ENCODE measurements at regions not wholly inside any gene's neighbourhood (a gene's known extent, or its start where the extent isn't known, plus 50 kb on each side); places are given as distances from the start of the nearest gene placed in this dataset.

GRCh38 chr7:62361-63116 lies 129.8 kb upstream of the FAM20C start:
- intact Hi-C loops (cut with micrococcal nuclease) (no loop called here), dilution Hi-C loops (cut with HindIII; ENCODE audit: low sequenced_read_pairs, unreplicated experiment) (no loop called here), in situ Hi-C loops (cut with MboI; ENCODE audit: low sequenced_read_pairs) (no loop called here)
- no peak overlapping the region for H2BK120ac ChIP-seq (ENCODE audit: low read depth, low read length)
- H3K9me1 ChIP-seq (ENCODE audit: insufficient read depth, low read length) = peaks cover 10% of the 10 kb centered on the region
- TF ChIP-seq CEBPB (IDR thresholded peaks at IDR 0.05; ENCODE audit: low read depth, low read length) (no peak), RCOR1 (IDR thresholded peaks at IDR 0.05; ENCODE audit: insufficient replicate concordance, low read length) (no peak), MAZ (IDR thresholded peaks at IDR 0.05; ENCODE audit: borderline replicate concordance, low read depth, low read length) (no peak), SMC3 (IDR thresholded peaks at IDR 0.05; ENCODE audit: low read depth, low read length) (no peak), POLR2A (IDR thresholded peaks at IDR 0.05; ENCODE audit: low read depth, low read length) (no peak), MAFK (IDR thresholded peaks at IDR 0.05; ENCODE audit: low read depth, low read length) (no peak), MXI1 (IDR thresholded peaks at IDR 0.05; ENCODE audit: borderline replicate concordance, low read depth, low read length) (no peak)
- TF ChIP-seq, protein P1, sequence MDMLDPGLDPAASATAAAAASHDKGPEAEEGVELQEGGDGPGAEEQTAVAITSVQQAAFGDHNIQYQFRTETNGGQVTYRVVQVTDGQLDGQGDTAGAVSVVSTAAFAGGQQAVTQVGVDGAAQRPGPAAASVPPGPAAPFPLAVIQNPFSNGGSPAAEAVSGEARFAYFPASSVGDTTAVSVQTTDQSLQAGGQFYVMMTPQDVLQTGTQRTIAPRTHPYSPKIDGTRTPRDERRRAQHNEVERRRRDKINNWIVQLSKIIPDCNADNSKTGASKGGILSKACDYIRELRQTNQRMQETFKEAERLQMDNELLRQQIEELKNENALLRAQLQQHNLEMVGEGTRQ (IDR thresholded peaks at IDR 0.05; ENCODE audit: low read depth, low read length) = no peak
- TF ChIP-seq, protein P2, sequence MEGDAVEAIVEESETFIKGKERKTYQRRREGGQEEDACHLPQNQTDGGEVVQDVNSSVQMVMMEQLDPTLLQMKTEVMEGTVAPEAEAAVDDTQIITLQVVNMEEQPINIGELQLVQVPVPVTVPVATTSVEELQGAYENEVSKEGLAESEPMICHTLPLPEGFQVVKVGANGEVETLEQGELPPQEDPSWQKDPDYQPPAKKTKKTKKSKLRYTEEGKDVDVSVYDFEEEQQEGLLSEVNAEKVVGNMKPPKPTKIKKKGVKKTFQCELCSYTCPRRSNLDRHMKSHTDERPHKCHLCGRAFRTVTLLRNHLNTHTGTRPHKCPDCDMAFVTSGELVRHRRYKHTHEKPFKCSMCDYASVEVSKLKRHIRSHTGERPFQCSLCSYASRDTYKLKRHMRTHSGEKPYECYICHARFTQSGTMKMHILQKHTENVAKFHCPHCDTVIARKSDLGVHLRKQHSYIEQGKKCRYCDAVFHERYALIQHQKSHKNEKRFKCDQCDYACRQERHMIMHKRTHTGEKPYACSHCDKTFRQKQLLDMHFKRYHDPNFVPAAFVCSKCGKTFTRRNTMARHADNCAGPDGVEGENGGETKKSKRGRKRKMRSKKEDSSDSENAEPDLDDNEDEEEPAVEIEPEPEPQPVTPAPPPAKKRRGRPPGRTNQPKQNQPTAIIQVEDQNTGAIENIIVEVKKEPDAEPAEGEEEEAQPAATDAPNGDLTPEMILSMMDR (conservative IDR thresholded peaks at IDR 0.05; ENCODE audit: low read depth, low read length) = no peak
- H3K4me3 ChIP-seq (ENCODE audit: insufficient read depth, low read depth, low read length) = no peak overlapping the region
- H3K27ac ChIP-seq (ENCODE audit: insufficient read depth, low read length) = no peak overlapping the region
- no peak overlapping the region for H3K23ac ChIP-seq (ENCODE audit: low read depth, low read length)
- H3K9ac ChIP-seq (ENCODE audit: low read depth, low read length) = no peak overlapping the region
- H4K91ac ChIP-seq (ENCODE audit: insufficient read depth, low read depth, low read length) = no peak overlapping the region
- no TSS peak for BruUV-seq (replicated peaks)
- H2AK9ac ChIP-seq (replicated peaks; ENCODE audit: low read depth, low read length, poor library complexity) = peak overlapping the region; percentile 35
- H4K8ac ChIP-seq (ENCODE audit: low read depth in 2 of 2, low read length in 2 of 2) = no peak overlapping the region
- no peaks in the 10 kb centered on the region for H3K9me3 ChIP-seq (ENCODE audit: control insufficient read depth, insufficient read depth, low read length)
- no peak overlapping the region for H2BK5ac ChIP-seq (ENCODE audit: low read depth, low read length, poor library complexity, severe bottlenecking)
- no peak overlapping the region for H2AK5ac ChIP-seq (ENCODE audit: low read depth, low read length)
- no peak overlapping the region for H4K5ac ChIP-seq (ENCODE audit: low read depth, low read length)
- H3K56ac ChIP-seq (ENCODE audit: extremely low read depth, insufficient read depth, low read length) = no peak overlapping the region
- no peak overlapping the region for H3K4ac ChIP-seq (ENCODE audit: low read depth, low read length)
- H3K4me2 ChIP-seq (ENCODE audit: low read depth, low read length) = no peak overlapping the region
- 90% methylated on average over 19 of the region's 26 CpGs; no CpG with 5 or more reads in 1 of the 2 experiments for WGBS, 2 experiments (ENCODE audit: extremely low coverage in 2 of 2, insufficient read length in 1 of 2)
- H2AFZ ChIP-seq (replicated peaks; ENCODE audit: low read length, poor library complexity) = no peak overlapping the region
- POLR2A ChIA-PET (ENCODE audit: unreplicated experiment) = no interaction called here
- H2BK15ac ChIP-seq (ENCODE audit: low read depth, low read length) = no peak overlapping the region
- no peak overlapping the region for H3K18ac ChIP-seq (ENCODE audit: low read depth, low read length)
- peaks cover 11% of the 10 kb centered on the region for H3K4me1 ChIP-seq (ENCODE audit: control insufficient read depth, insufficient read depth, low read length)
- CTCF ChIA-PET = interaction anchor here (0.6 kb wide), 1 partner anchor 90 kb away, joined by 3 read pairs; no protein-coding TSS in a partner anchor
- no peaks in the 10 kb centered on the region for H3K36me3 ChIP-seq (ENCODE audit: control insufficient read depth, insufficient read depth, low read length)
- H3K14ac ChIP-seq (replicated peaks; ENCODE audit: low read depth, low read length) = no peak overlapping the region
- ATAC-seq (ENCODE audit: low read depth) (no peak), DNase-seq (no peak)
- H3K27me3 ChIP-seq (ENCODE audit: control insufficient read depth, insufficient read depth, low read length) = peaks cover 5% of the 10 kb centered on the region; the same call in 1 of the 2 replicates
- H3K79me1 ChIP-seq (ENCODE audit: low read depth in 1 of 2, low read length in 2 of 2) = no peaks in the 10 kb centered on the region; a peak in 1 of 4 replicates
- no peaks in the 10 kb centered on the region for H4K20me1 ChIP-seq (ENCODE audit: insufficient read depth, low read length)
- no peak overlapping the region for H2BK20ac ChIP-seq (ENCODE audit: low read depth, low read length)

All from IMR-90 (cell line).